ENCODE measurements at regions not wholly inside any gene's neighbourhood (a gene's known extent, or its start where the extent isn't known, plus 50 kb on each side); places are given as distances from the start of the nearest gene placed in this dataset.

DNA sequence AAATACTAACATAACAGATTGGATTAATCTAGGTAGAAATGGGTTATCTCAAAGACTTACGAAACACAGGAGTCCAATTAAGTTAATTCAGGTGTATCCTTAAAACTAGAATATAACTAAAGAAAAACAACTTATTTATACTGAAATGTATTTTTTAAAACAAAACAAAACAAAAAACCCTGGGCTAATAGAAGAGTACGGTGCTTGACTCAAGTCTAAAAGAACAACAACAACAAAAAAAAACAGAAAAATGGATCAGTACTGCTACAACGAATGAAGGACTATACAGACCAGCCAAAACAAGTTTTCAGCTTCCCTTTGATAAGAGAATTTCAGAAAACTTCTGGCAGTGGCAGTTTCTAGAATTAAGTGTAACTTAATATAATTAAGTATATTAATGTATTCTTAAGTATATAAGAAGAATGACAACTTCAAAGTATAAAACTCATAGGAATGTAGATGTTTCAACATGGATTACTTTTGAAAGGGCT, 120.1 kb upstream of the EGLN3 start:
- no peaks in the 10 kb centered on the region for H3K36me3 ChIP-seq (replicated peaks in 1 of 2; ENCODE audit: control insufficient read depth in 1 of 2, insufficient read depth in 2 of 2, low read length in 2 of 2)
- H4K20me1 ChIP-seq (ENCODE audit: insufficient read depth, low read length) = no peaks in the 10 kb centered on the region
- H3K9me3 ChIP-seq (ENCODE audit: low read length) = peaks cover 11% of the 10 kb centered on the region
- WGBS (ENCODE audit: low lambda C conversion rate) = 17% methylated on average over 3 of the region's 3 CpGs
- no peak overlapping the region for H3K9ac ChIP-seq (ENCODE audit: insufficient read depth, low read depth, low read length)
- TF ChIP-seq RNF2 (conservative IDR thresholded peaks at IDR 0.05; ENCODE audit: low read depth) (peak; percentile 95), BRCA1 (CRISPR knock-in tag; IDR thresholded peaks at IDR 0.05) (no peak), ZFP36 (IDR thresholded peaks at IDR 0.05; ENCODE audit: borderline replicate concordance, low read depth, low read length, partially characterized antibody) (peak; percentile 93), CBX2 (IDR thresholded peaks at IDR 0.05; ENCODE audit: low read depth, low read length) (peak; percentile 96), CBX2 (CRISPR knock-in tag; IDR thresholded peaks at IDR 0.05; ENCODE audit: low read depth) (no peak), MIER3 (CRISPR knock-in tag; IDR thresholded peaks at IDR 0.05; ENCODE audit: borderline replicate concordance) (no peak)
- in situ Hi-C loops (cut with HindIII; ENCODE audit: extremely low pct_ligation_motif_present, low pct_unique_long_range_greater_than_20kb) (no loop called here), intact Hi-C loops (cut with micrococcal nuclease; ENCODE audit: unreplicated experiment) (no loop called here)
- no peak for FAIRE-seq
- no TSS peak for BruUV-seq (replicated peaks)
- H3K4me3 ChIP-seq (replicated peaks in 1 of 3; ENCODE audit: insufficient read depth in 1 of 3, low read depth in 2 of 3, low read length in 3 of 3) = no peak overlapping the region
- H3K27me3 ChIP-seq (ENCODE audit: control insufficient read depth in 1 of 2, insufficient read depth in 2 of 2, low read length in 2 of 2) = peaks cover 2 to 25% of the 10 kb centered on the region in 2 experiments; a peak in 3 of 5 replicates
- H3K79me2 ChIP-seq (ENCODE audit: insufficient read depth, low read length) = no peaks in the 10 kb centered on the region
- H3K4me2 ChIP-seq (ENCODE audit: low read depth, low read length) = no peak overlapping the region
- CTCF ChIA-PET (ENCODE audit: low intra/inter-chr PET ratio, low total read pairs) = no interaction called here
- no peak overlapping the region for H3K27ac ChIP-seq (ENCODE audit: extremely low read length, insufficient read depth, low read length)
- no peak for DNase-seq (ENCODE audit: low spot score)
- H3K4me1 ChIP-seq (ENCODE audit: insufficient read depth, low read length) = no peaks in the 10 kb centered on the region
- no peak overlapping the region for H2AFZ ChIP-seq (ENCODE audit: low read length)
- POLR2A ChIA-PET = no interaction called here
- ATAC-seq = no peak

DNA sequence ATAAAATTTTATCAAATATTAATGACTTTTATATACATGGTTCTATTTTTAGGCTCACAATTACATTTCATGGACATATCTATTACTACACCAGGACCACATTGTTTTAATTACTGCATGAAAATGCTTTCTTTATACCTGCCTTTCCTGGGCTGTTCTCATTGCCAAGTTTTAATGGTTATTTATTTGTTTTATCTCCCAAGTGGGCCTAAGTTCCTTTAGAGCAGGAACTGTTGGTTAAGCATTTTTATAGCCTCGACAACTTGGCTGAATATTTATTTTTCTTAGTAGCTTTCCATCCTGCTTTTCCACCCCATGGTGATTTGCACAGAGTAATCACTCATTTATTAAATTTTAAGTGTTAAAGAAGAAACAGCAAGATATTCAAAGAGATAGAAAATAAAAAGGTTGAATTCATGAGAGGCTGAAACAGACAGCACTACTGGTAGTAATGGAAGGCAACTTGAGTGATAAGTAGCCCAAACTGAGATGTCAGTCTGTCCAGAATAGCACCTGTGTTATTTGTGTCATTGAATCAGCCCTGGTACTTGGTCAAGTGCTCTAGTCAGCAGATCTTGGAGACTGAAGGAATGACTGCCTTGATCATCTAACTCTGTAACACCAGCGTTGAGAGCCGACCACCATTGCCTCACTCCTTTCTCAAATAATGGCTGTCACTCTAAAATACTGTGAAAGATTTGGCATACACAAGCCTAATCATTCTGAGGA, 119.1 kb upstream of the EGLN3 start:
- in situ Hi-C loops (cut with HindIII; ENCODE audit: extremely low pct_ligation_motif_present, low pct_unique_long_range_greater_than_20kb) (no loop called here), intact Hi-C loops (cut with micrococcal nuclease; ENCODE audit: unreplicated experiment) (no loop called here)
- Histone ChIP-seq H4K20me1 (ENCODE audit: insufficient read depth, low read length) (no peaks in the 10 kb centered on the region), H3K4me3 (replicated peaks in 1 of 3; ENCODE audit: insufficient read depth in 1 of 3, low read depth in 2 of 3, low read length in 3 of 3) (no peak overlapping the region), H3K27ac (ENCODE audit: extremely low read length, insufficient read depth, low read length) (no peak overlapping the region), H3K36me3 (replicated peaks in 1 of 2; ENCODE audit: control insufficient read depth in 1 of 2, insufficient read depth in 2 of 2, low read length in 2 of 2) (no peaks in the 10 kb centered on the region), H3K9ac (ENCODE audit: insufficient read depth, low read depth, low read length) (no peak overlapping the region), H3K4me2 (ENCODE audit: low read depth, low read length) (no peak overlapping the region), H3K4me1 (ENCODE audit: insufficient read depth, low read length) (no peaks in the 10 kb centered on the region), H3K27me3 (ENCODE audit: control insufficient read depth in 1 of 2, insufficient read depth in 2 of 2, low read length in 2 of 2) (peaks cover 2 to 32% of the 10 kb centered on the region in 2 experiments; a peak in 3 of 5 replicates), H3K9me3 (ENCODE audit: low read length) (peaks cover 11% of the 10 kb centered on the region), H3K79me2 (ENCODE audit: insufficient read depth, low read length) (no peaks in the 10 kb centered on the region), H2AFZ (ENCODE audit: low read length) (peak overlapping the region; percentile 2)
- FAIRE-seq (no peak), ATAC-seq (no peak), DNase-seq (ENCODE audit: low spot score) (no peak)
- ChIA-PET POLR2A (no interaction called here), CTCF (ENCODE audit: low intra/inter-chr PET ratio, low total read pairs) (no interaction called here)
- no peak for TF ChIP-seq ZKSCAN8 (CRISPR knock-in tag; IDR thresholded peaks at IDR 0.05; ENCODE audit: borderline replicate concordance)
- no peak for TF ChIP-seq BHLHE40 (IDR thresholded peaks at IDR 0.05; ENCODE audit: low read length)
- no peak for TF ChIP-seq TCF7 (IDR thresholded peaks at IDR 0.05; ENCODE audit: low read depth)
- no peak for TF ChIP-seq ZNF224 (CRISPR knock-in tag; IDR thresholded peaks at IDR 0.05)
- TF ChIP-seq FOXO1 (CRISPR knock-in tag; IDR thresholded peaks at IDR 0.05) = no peak
- TF ChIP-seq PCBP2 (optimal IDR thresholded peaks at IDR 0.05; ENCODE audit: low read depth, low read length, poor library complexity, severe bottlenecking) = no peak
- no peak for TF ChIP-seq IKZF4 (CRISPR knock-in tag; IDR thresholded peaks at IDR 0.05; ENCODE audit: borderline replicate concordance, low read depth, not compliant biosample characterization)
- TF ChIP-seq ARID2 (CRISPR knock-in tag; IDR thresholded peaks at IDR 0.05; ENCODE audit: borderline replicate concordance) = peak; percentile 50; the same call in 1 of the 2 replicates
- 9% methylated on average over 3 of the region's 3 CpGs for WGBS (ENCODE audit: low lambda C conversion rate)
- BruUV-seq (replicated peaks) = no TSS peak

Data from HepG2 (cell line).